ENCODE measurements at regions not wholly inside any gene's neighbourhood (a gene's known extent, or its start where the extent isn't known, plus 50 kb on each side); places are given as distances from the start of the nearest gene placed in this dataset.

DNA sequence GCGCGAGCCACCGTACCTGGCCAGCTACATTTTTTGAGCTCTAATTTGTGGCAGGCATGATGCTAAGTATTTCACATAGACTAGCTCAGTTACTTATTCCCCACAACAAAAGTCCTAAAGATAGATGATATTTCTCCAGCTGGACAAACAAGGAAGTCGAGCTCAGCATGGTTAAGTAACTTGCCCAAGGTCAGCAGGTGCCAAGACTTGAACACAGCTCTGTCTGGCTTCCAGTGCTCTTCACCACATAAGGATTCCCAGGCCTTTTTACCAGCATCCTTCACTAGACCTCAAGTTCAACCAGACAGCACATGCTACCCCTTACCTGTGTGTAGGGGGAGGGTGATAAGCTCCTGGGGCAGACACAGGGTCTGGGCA is 177.3 kb upstream of the NCAM1 start:
- no peak for DNase-seq (ENCODE audit: low read depth)

DNA sequence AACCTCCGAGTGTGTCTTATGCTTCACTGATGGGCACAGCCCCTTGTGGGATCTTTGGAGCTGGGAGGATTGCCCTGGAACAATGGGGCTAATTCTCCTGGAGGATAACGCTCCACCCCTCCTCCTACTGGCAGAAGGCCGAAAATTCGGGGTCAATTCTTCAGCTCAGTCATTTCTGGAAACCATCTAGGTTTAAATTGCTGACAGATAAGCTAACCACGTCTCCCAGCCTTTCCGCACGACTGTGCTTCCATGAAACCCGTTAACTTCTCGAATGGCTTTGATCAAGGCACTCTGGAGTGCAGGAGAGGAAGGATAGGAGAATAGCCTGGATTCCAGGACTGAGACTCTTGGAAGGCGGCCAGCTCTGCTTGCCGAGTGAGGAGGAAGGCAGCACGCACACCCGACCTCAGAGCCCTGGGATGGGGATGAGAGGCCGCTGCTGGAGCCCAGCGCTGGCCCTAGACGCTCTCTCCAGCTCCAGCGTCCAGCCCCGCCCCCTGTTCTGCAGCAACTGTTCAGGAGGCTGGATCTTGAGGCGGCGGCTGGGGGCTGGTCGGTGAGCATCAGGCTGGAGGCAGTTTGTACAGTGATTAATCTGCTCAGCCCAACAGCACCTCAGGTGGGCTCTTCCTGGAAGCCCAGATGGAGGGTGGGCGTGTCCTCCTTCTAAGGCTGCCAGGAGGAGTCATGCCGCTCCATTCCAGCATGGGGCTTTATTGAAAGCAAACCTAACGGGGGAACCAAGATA is 176.7 kb upstream of the NCAM1 start:
- peak; percentile 78 for DNase-seq (ENCODE audit: low read depth)

DNA sequence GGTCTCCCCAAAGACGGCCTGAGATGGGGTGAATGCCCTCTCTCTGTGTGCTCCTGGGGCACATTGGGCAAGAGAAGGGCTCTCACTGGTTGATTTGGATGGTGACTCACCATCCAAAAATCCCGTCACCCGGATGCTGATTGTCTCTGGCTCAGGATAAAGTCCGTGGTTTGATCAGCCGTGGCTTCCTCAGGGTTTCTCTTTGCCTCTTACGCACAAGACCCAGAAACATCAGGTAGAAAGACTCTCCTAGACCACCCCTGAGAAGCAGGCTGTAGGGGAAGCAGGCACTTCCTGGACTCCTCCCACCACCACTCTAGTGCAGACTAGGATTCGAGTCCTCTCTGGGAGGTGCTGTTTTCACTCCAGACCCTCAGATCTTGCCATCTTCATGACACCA is 176.1 kb upstream of the NCAM1 start:
- peak; percentile 77 for DNase-seq (ENCODE audit: low read depth)

DNA sequence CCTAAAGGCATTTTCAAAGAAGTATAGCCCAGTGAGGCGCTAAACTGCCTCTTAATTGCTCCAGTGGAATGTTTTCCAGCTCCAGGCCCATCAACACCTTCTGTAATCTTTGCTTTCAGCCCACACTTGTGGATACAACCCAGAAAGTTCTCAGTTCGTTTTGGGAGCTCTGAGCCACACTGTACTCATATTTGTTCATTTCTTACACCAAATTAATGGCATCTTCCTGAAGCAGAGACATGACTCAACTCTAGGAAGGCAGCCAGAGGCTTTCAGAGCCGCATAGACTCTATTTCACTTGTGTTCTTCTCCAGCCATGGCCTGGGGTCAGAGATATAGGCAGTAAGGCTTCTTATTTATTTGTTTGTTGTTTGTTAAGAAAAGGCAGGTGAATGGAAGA is 175.5 kb upstream of the NCAM1 start:
- DNase-seq (ENCODE audit: low read depth), result peak; percentile 44

DNA sequence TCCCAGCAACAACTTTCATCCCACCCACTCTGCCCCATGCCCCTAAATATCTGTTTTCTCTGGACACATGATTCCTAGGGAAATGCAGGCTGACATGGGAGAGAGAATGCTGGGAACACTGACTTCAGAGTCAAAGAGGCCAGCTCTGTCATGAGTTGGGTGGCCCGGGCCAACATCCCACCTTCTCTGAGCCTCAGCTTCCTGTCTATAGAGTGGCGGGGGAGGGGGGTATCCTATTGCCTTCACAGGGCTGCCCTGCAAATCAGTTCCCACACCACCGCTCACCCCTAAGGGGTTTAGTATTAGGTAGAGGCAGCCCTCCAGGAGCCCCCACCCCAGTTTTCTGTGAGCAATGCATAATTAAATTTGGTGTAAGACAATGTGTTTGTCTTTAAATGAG is 175.0 kb upstream of the NCAM1 start:
- no peak for DNase-seq (ENCODE audit: low read depth)

DNA sequence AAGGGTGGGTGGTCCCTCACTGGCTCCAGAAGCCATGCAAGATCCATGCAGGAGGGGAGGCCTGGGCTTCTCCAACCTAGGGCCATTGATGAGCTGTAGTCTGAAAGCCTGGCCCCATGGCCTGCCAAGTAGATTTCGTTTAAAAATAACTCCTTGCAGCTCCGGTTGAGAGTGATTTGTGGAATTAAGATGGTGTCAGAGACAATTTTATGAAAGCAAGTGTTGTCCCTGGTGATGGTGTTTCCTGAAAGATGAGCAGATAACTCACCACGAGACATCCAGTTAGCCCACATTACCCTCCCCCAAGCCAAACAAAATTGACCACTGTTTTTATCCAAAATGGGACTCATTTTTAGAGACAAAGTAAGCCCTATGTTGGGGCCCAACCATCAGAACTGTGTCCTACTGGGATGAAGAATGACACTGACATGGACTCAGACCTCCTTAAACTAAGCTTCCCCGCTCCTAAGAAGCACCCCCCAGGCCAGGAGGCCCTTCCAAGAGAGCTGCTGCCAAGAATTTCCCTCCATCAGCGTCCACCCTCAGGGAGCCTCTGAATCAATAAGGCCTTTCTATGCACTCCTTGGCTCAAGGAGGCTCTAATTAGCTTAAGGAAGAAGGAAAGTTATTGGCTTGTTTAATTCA is 174.2 kb upstream of the NCAM1 start:
- no peak for DNase-seq (ENCODE audit: low read depth)

DNA sequence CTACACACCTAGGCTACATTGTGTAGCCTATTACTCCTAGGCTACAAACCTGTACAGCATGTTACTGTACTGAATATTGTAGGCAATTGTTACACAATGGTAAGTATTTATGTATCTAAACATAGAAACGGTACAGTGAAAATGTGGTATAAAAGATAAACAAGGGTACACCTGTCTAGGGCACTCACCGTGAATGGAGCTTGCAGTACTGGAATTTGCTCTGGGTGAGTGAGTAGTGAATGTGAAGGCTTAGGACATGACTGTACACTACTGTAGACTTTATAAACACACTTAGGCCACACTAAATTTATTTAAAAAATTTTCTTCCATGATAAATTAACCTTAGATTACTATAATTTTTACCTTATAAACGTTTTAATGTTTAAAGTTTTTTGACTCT is 171.7 kb upstream of the NCAM1 start:
- no peak for DNase-seq (ENCODE audit: low read depth)

DNA sequence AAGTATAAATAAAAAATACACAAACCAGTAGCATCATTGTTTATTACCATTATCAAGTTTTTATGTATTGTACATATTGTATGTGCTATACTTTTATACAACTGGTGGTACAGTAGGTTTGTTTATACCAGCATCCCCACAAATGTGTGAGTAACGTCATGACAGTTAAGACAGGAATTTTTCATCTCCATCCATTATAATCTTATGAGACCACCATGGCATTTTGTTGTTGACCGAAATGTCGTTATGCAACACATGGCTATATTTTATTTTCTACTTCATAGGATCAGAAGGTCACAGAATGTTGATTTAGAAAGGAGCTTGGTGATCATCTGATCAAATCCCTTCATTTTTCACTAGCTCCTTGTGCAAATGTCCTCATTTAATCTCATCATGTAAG is 170.9 kb upstream of the NCAM1 start:
- DNase-seq (ENCODE audit: low read depth), result no peak

DNA sequence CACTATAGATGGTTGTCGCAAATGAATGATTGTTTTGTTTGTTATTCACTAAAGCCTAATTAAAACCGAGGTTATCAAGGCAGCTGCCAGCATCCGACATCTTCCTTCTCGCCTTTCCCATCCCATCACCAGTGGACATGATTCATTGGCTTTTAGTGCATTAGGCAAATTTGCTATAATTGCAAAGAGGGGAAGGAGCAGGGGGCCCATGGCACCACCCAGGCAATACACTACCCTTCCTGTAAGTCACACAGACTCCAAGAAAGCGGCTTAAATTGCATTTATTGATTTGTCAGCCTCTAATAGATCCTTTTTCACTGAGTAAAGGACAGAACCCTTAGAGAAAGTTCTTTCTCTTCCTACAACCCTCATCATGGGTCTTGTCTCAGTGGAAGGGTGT is 169.2 kb upstream of the NCAM1 start:
- DNase-seq (ENCODE audit: low read depth), result no peak

DNA sequence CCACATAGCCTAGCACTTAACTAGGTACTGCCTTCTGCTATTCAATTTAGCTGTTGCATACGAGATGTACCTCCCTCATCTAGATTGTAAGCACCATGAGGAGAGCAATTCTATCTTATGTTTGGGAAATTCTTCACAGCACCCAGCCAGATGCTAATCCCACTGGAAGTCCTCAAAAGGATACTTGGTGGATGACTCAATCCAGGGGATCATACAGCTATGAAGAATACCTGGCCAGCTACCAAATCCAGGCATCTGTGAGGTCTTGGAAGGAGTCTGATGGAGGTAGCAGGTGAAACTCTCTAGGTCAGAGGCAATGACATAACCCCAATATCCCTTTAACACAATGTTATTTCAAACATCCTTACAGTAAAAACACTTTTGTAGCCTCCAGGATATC is 167.8 kb upstream of the NCAM1 start:
- no peak for DNase-seq (ENCODE audit: low read depth)

DNA sequence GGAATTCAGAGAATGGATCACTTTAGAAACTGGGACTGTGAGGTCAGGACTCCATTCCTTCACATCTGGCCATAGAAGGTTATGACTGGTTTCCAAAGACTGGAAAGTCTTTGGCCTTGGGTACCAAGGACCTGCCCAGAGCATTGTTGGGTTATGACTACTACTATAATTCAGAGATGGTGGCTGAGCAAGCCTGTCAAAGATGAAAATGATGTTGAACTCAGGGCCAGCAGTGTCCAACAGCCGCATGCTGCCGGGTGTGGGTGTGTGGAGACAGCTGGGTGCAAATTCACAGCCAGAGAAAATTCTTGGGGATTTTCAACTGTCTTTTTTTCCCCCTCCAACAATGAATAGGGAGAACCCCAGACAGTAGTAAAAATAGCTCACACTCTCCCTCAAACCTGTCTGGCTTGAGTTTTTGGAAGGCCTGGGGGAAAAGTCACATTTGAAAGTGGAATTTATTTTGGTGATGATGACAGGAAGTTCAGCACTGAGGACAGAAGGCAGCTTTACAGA is 166.8 kb upstream of the NCAM1 start:
- DNase-seq (ENCODE audit: low read depth), result no peak

DNA sequence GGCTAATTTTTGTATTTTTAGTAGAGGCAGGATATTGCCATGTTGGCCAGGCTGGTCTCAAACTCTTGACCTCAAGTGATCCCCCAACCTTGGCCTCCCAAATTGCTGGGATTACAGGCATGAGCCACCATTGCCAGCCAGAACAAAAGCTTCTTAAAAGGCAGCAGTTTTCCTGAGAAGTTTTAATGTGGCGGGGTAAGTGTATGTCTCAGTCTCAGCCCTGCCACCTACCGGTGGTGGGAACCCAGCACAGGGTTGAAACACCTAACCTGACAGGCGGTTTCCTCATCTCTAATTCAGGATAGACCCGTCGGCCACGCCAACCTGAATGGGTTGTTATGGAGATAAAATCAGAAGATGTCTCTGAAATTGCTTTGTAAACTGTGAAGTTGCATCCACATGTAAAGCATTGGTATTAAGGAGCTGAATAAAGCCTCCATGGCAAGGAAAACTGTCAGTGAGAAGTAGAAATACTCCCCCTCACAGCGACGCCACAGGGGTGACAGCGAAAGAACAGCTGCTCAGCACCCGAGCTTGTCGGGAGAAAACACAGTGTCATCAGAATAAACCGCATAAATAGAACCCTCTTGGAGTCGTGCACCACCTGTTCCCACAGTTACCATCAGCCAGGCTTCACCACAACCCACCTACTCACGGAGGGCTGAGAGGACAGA is 165.9 kb upstream of the NCAM1 start:
- DNase-seq (ENCODE audit: low read depth), result peak; percentile 59

DNA sequence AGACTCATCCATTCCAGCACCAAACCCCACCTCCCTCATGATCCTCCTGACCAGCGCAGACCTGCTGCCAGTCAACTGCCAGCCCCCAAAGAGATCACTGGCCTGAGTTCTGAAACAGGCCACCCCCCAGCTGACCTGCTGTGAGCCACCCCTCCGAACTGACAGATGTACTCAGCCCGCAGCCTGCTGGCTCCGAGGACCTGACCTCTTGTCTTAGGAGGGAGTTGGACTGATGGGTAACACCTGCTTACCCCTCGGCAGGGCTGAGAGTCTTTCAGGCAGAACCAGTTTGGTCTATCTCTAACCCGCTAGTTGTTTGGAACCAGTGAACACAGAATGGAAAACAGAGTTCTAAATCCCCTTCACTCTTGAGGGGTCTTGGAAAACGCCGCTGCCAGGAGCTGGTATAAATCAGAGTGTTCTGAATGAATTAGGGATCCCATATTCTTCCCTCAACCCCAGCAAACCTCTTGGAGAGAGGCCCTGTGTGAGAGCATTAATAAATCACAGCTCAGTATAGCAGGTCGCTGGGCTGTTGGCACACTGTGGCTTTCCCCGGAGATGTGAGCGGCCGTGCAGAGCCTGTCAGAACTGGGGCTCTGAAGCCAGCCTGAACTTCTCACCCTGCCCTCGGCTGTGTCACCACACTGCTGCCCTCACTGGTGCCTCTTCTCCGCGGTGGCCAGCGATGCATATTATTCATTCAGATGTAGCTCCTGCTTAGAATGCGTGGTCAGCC is 165.1 kb upstream of the NCAM1 start:
- DNase-seq (ENCODE audit: low read depth), result no peak

DNA sequence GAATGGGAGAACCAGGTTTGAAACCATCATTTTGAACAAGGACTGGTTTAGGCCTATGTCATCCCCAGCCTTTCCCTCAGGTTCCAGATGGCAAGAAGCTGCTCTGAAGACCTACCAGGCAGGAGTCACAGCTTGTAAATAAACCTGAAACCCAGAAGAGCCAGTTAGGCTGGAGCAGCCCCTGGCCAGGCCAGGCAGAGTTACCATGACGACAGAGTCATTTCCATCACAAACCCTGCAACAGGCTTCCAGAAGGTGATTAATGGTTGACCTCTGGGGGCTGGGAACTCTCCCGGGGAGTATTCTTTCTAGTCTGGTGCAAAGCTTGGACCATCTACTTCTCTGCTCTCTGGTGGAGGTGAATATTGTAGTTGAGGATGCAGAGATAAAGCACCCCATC is 164.1 kb upstream of the NCAM1 start:
- DNase-seq (ENCODE audit: low read depth), result peak; percentile 27

DNA sequence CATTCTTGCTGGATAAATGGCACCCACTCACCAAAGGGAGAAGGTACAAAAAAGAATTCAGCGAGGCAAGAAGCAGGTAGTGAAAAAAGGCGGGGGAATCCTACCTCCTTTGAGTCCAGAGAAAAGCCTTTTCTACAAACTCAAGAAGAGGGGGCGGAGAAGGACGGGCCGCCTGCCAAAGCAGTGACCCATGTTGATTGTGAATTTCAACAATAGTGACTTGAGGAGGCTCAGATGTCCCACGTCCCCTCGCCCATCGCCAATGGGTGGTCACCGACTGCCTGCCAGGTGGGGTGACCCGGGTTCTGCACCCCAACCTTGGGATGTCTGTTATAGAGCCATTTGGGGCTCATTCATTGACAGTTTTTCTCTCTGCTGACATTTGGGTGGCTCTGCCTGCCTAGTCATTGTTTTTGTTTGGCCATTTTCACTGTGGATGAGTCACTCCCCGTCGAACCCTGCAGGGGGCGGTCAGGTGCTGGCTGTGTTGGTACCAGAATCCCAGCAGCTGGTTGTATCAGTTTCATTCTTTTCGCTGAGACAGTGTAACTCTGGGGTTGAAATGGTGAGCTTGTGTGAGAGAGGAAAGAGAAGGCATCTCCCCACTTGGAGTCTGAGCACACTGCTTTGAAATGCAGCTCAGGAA is 163.4 kb upstream of the NCAM1 start:
- DNase-seq (ENCODE audit: low read depth), result peak; percentile 85

DNA sequence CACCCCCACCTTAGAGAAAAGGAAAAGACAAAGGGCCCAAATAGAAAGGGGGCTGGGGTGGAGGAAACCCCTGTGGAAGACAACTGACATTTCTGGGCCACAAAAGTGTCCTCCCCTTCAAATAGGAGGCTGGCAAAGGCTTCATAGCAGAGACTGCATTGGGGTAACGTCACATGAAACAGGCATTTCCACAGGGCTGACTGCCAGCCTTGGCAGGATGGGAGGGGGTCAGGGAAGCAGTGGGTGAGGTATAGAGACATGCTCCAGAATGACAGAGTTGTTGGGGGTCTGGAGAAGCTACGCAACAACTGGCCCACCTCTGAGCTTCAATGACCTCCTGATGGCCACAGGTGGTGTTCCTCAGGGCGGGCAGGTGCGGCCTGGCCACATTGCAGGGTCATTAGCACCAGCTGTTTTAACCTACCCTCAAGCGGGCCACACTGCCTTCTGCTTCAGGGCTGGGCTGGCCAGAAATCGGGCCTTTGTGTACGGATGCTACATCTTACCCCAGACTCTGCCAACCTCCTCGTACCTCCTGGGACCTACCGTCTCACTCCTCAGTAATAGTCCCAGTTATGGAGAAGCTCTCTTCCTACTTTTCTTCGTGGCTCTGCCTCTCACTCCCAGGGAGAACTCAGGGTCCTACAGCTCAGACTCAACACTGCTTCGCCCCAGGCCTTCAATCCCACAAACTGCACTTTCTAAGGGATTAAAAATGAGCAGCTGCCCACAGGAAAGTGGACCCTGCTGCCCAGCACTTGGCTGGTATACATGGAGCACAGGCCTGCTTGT is 160.0 kb upstream of the NCAM1 start:
- DNase-seq (ENCODE audit: low read depth), result no peak

DNA sequence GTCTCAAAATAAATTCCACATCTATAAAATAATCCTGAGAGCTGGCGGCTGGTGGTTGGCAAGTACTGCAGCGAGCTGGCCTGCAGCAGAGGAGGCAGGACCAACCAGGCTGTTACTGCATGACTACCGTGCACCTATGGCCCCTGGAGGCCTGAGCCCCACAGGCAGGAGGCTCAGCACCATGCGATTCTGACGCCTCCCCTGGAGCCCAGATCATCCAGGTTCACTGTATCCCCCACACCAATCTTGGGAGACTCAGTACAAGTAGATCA is 159.5 kb upstream of the NCAM1 start:
- DNase-seq (ENCODE audit: low read depth), result no peak

DNA sequence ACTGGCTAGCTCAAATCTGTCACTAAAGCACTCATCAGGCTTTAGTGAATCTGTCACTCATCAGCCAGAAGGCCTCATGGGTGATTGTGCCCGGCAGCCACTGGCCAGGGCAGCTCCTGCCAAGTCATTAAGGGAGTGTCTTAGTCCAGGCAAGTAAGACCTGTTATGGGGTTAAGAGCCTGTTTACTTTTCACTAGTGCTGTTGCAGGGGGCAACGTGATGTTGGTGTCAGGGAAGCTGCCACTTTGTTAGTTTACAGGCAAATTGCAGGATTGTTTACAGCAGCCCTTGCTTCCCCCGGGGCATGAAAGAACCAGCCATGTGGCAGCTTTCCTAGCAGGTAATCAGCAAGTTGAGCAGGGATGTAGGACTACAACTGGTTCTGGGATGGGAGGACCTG is 155.6 kb upstream of the NCAM1 start:
- DNase-seq (ENCODE audit: low read depth), result no peak

DNA sequence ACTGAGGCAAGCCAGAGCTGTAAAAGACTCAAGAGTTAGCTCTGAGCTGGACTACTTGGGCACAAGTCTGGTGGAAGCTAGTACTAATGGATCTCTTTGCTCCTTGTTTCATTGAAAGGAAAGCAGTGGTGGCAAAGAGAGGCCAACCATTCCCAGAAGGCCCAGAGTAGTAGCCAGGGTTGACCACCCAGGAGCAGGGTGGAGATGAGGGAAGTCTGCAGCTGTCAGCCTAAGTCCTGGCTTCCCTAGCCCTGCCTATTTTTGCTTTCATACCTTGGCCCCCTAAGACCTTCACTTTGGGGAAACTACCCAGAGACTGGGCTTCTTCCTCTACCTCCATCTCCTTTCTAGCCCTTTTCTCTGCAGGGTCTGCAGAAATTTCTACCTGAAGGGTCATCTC is 155.0 kb upstream of the NCAM1 start:
- no peak for DNase-seq (ENCODE audit: low read depth)

DNA sequence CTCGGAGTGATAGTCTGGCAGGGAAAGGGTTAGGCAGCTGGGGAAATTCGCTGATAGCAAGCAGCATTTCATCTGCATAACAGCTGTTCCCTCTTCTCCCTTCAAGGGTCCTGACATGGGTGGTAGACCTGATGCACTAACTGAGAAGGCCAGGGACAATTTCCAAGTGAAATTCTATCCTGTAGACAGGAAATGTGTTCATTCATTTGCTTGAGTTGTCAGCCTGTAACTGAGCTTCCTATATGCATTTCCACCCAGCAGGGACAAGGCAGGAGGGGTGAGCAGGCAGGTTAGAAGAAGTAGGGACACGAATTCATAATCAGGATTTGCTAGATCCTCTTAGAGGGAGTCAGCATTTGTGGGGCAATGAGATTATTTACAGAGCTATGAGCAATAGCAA is 154.3 kb upstream of the NCAM1 start:
- no peak for DNase-seq (ENCODE audit: low read depth)

DNA sequence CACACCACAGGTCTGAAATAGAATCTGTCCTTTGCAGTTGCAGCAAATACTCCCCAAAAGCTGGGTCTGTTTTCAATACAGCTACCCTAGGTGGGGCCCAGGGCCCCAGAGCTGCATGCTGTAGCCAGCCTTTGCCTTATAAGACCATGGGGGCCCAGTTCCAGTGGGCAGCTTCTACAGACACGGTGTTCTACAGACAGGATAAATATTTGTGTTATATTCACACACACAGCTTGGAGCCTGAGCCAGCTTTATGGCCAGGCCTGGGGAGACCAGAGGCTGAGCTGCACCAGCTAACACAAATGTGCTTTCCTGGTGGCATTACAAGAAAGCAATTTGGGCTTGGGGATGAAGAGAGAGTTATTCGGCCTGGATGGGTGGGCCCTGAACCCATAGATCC is 151.8 kb upstream of the NCAM1 start:
- DNase-seq (ENCODE audit: low read depth), result no peak
